Caco-2 (cell line): ENCODE measurements at regions not wholly inside any gene's neighbourhood (a gene's known extent, or its start where the extent isn't known, plus 50 kb on each side); places are given as distances from the start of the nearest gene placed in this dataset.

Experiments
- BruUV-seq: library from RNA; stranded (reverse); fragments of 400-500 nt; replicated peaks from 2 replicates; lab custom pipeline; 2021; lab: Mats Ljungman, UMichigan
- CTCF ChIA-PET: fragments of 300-600 bp; sonication (Branson Sonifier 250); formaldehyde crosslinking; loops from one replicate; lab custom pipeline; 2022; ENCODE audit warnings: antibody characterized with exemption; lab: Charles Lee
- POLR2A ChIA-PET: fragments of 300-600 bp; sonication (Branson Sonifier 250); formaldehyde crosslinking; loops from one replicate; lab custom pipeline; 2022; ENCODE audit warnings: antibody characterized with exemption; lab: Charles Lee
- DNase-seq, 2 experiments: peaks; one replicate each; pipeline versions ENCODE4 v3.0.0 to v3.0.0-alpha.2; 2020 to 2022
- H3K27me3 ChIP-seq: replicated peaks from 2 replicates; pipeline ENCODE4 v1.6.0; 2011; ENCODE audit warnings: low read length; ENCODE audit not compliant: control insufficient read depth, insufficient read depth
- H3K36me3 ChIP-seq: 2 replicates; pipeline ENCODE4 v1.5.1; 2011; ENCODE audit warnings: low read length; ENCODE audit not compliant: control insufficient read depth, insufficient read depth
- H3K4me1 ChIP-seq: fragments of 250-450 bp; sonication (Bioruptor Pico); 2 replicates; pipeline ENCODE4 v1.5.1; 2020; ENCODE audit warnings: mild to moderate bottlenecking
- H3K4me3 ChIP-seq: 2 replicates; pipeline ENCODE4 v1.5.1; 2011; ENCODE audit warnings: low read depth, mild to moderate bottlenecking, control low read depth, low read length
- H3K9me3 ChIP-seq: fragments of 250-450 bp; sonication (Bioruptor Pico); 2 replicates; pipeline ENCODE4 v1.5.1; 2020; ENCODE audit warnings: mild to moderate bottlenecking, moderate library complexity
- H3K27ac Mint-ChIP-seq: one replicate; pipeline ENCODE4 v1.8.0; 2022; ENCODE audit warnings: mixed read lengths; ENCODE audit not compliant: unreplicated experiment
- H3K27me3 Mint-ChIP-seq: one replicate; pipeline ENCODE4 v1.8.0; 2022; ENCODE audit warnings: mixed read lengths; ENCODE audit not compliant: insufficient read depth, unreplicated experiment
- H3K36me3 Mint-ChIP-seq: one replicate; pipeline ENCODE4 v1.8.0; 2022; ENCODE audit warnings: mild to moderate bottlenecking, mixed read lengths; ENCODE audit not compliant: insufficient read depth, unreplicated experiment
- H3K4me1 Mint-ChIP-seq: one replicate; pipeline ENCODE4 v1.8.0; 2022; ENCODE audit warnings: low read depth, mixed read lengths; ENCODE audit not compliant: unreplicated experiment
- H3K4me3 Mint-ChIP-seq: one replicate; pipeline ENCODE4 v1.8.0; 2022; ENCODE audit warnings: mild to moderate bottlenecking, moderate library complexity, mixed read lengths; ENCODE audit not compliant: unreplicated experiment
- H3K9me3 Mint-ChIP-seq: one replicate; pipeline ENCODE4 v1.8.0; 2022; ENCODE audit warnings: mixed read lengths; ENCODE audit not compliant: unreplicated experiment
- CTCF ChIP-seq, 2 experiments: fragments of 200-600 bp in 1 of 2; IDR thresholded peaks; 1 replicate in 1 of 2; 2 replicates in 1 of 2; pipeline versions ENCODE4 v1.5.1 to v1.8.0; 2011 to 2022; ENCODE audit warnings: antibody characterized with exemption in 1 of 2, control low read depth in 1 of 2, inconsistent platforms in 1 of 2, low read depth in 1 of 2, low read length in 1 of 2, mild to moderate bottlenecking in 1 of 2, moderate library complexity in 1 of 2; ENCODE audit not compliant: insufficient read depth in 1 of 2, severe bottlenecking in 1 of 2, unreplicated experiment in 1 of 2
- intact Hi-C: fragments of 100-400 bp; cut with micrococcal nuclease; formaldehyde crosslinking; loops from one replicate; pipeline ENCODE4 v1.10.0; 2022; ENCODE audit not compliant: unreplicated experiment

GRCh38 chr2:103285354-103285753 is 523.5 kb downstream of the TMEM182 start:
- Mint-ChIP-seq H3K4me3 (no peak overlapping the region), H3K4me1 (no peaks in the 10 kb centered on the region), H3K27me3 (peaks cover 23% of the 10 kb centered on the region), H3K36me3 (no peaks in the 10 kb centered on the region), H3K9me3 (no peaks in the 10 kb centered on the region), H3K27ac (no peak overlapping the region)
- Histone ChIP-seq H3K4me3 (no peak overlapping the region), H3K4me1 (no peaks in the 10 kb centered on the region), H3K9me3 (no peaks in the 10 kb centered on the region), H3K27me3 (no peaks in the 10 kb centered on the region), H3K36me3 (no peaks in the 10 kb centered on the region)
- no TSS peak for BruUV-seq
- TF ChIP-seq CTCF (IDR thresholded peaks at IDR 0.05; ENCODE audit: insufficient read depth in 1 of 2, low read depth in 1 of 2, low read length in 1 of 2, severe bottlenecking in 1 of 2, unreplicated experiment in 1 of 2) = no peak
- intact Hi-C loops = loop anchor here (5.0 kb wide), 1 partner anchor 172 kb away; no protein-coding TSS in a partner anchor
- ChIA-PET CTCF (no interaction called here), POLR2A (no interaction called here)
- DNase-seq = no peak

DNA sequence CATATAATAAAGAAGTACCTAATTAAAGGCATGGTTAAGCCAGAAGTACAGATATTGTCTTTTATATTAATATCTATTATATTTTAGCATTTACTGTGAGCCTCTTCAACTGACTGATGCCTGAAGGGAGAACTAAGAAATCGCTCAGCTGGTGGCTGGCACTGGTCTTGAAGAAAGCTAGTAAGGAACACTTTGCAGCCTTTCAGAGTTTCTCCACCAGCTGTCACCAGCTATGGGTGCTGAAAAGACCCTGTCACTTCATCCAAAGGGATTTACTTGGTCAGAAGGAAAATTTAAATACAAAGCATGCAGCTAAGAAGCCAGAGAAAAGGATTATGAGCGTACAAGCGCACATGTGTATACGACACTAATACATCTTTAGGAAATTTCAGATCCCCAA is 525.9 kb downstream of the TMEM182 start:
- intact Hi-C loops = loop anchor here (2.0 to 5.0 kb wide), 2 partner anchors 127 to 170 kb away; no protein-coding TSS in a partner anchor
- H3K4me1 ChIP-seq = no peaks in the 10 kb centered on the region
- Mint-ChIP-seq H3K4me3 (no peak overlapping the region), H3K27me3 (peaks cover 23% of the 10 kb centered on the region), H3K36me3 (no peaks in the 10 kb centered on the region), H3K9me3 (no peaks in the 10 kb centered on the region), H3K4me1 (no peaks in the 10 kb centered on the region), H3K27ac (no peak overlapping the region)
- no peak for DNase-seq
- ChIA-PET CTCF (no interaction called here), POLR2A (no interaction called here)
- H3K4me3 ChIP-seq = no peak overlapping the region
- no peaks in the 10 kb centered on the region for H3K9me3 ChIP-seq
- H3K27me3 ChIP-seq = no peaks in the 10 kb centered on the region
- H3K36me3 ChIP-seq = no peaks in the 10 kb centered on the region
- no peak for TF ChIP-seq CTCF (IDR thresholded peaks at IDR 0.05; ENCODE audit: insufficient read depth in 1 of 2, low read depth in 1 of 2, low read length in 1 of 2, severe bottlenecking in 1 of 2, unreplicated experiment in 1 of 2)
- BruUV-seq = no TSS peak

DNA sequence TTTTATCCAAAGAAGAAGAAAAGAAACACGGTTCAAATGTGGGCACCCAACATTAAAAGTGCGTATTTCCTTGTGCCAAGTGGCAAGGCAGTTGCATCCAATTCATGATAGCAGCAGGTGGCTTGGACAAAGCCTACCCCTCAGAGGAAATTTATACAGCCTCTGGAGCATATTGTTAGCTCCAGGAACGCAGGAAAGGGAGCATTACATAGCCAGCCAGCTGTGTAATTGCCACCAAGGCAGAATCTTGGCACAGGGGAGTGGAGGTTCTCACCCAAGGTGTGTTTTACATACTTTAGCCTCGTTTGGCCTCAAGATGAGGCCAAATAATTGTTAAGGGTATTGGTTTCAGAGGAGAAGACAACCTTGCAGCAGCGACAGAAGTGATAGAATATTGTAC is 526.9 kb downstream of the TMEM182 start:
- Mint-ChIP-seq H3K27me3 (peaks cover 22% of the 10 kb centered on the region), H3K27ac (no peak overlapping the region), H3K36me3 (no peaks in the 10 kb centered on the region), H3K4me3 (no peak overlapping the region), H3K4me1 (no peaks in the 10 kb centered on the region), H3K9me3 (no peaks in the 10 kb centered on the region)
- intact Hi-C loops = loop anchor here (2.0 to 5.0 kb wide), 2 partner anchors 128 to 169 kb away; no protein-coding TSS in a partner anchor
- Histone ChIP-seq H3K4me3 (no peak overlapping the region), H3K4me1 (no peaks in the 10 kb centered on the region), H3K36me3 (no peaks in the 10 kb centered on the region), H3K27me3 (no peaks in the 10 kb centered on the region; the same call in 1 of the 2 replicates), H3K9me3 (no peaks in the 10 kb centered on the region)
- ChIA-PET POLR2A (no interaction called here), CTCF (interaction anchor here (1.0 kb wide), 1 partner anchor 1562 kb away, joined by 3 read pairs; no protein-coding TSS in a partner anchor)
- DNase-seq = no peak
- no TSS peak for BruUV-seq
- no peak for TF ChIP-seq CTCF (IDR thresholded peaks at IDR 0.05; ENCODE audit: insufficient read depth in 1 of 2, low read depth in 1 of 2, low read length in 1 of 2, severe bottlenecking in 1 of 2, unreplicated experiment in 1 of 2)
